PFSK-1 (cell line): ENCODE measurements at regions not wholly inside any gene's neighbourhood (a gene's known extent, or its start where the extent isn't known, plus 50 kb on each side); places are given as distances from the start of the nearest gene placed in this dataset.

Experiments
- FOXP2 ChIP-seq: optimal IDR thresholded peaks from 2 replicates; pipeline ENCODE3; 2011; ENCODE audit warnings: borderline replicate concordance, control low read depth, inconsistent platforms; ENCODE audit not compliant: insufficient read depth; ENCODE audit errors: extremely low read length, extremely low read depth
- POLR2AphosphoS5 ChIP-seq: IDR thresholded peaks from 2 replicates; pipeline ENCODE4 v1.6.1; 2012; ENCODE audit warnings: low read depth, mild to moderate bottlenecking, control low read depth, low read length, moderate library complexity
- SIN3A ChIP-seq: IDR thresholded peaks from 2 replicates; pipeline ENCODE4 v1.6.1; 2012; ENCODE audit warnings: mild to moderate bottlenecking, low read length, moderate library complexity, borderline replicate concordance; ENCODE audit not compliant: insufficient read depth
- TAF1 ChIP-seq: IDR thresholded peaks from 2 replicates; pipeline ENCODE4 v1.6.1; 2012; ENCODE audit warnings: low read length, control low read depth, borderline replicate concordance; ENCODE audit not compliant: insufficient read depth
- TF ChIP-seq, protein P1 (sequence below), 2 experiments: IDR thresholded peaks; 2 replicates each; pipeline versions ENCODE4 v1.6.1 to v1.8.0; 2011 to 2012; ENCODE audit warnings: low read depth in 2 of 2, low read length in 2 of 2, control low read depth in 1 of 2, inconsistent platforms in 1 of 2, mild to moderate bottlenecking in 1 of 2, moderate library complexity in 1 of 2; ENCODE audit not compliant: insufficient read depth in 1 of 2

GRCh38 chr4:14848229-14848628, 154.1 kb upstream of the CPEB2 start:
- TF ChIP-seq POLR2AphosphoS5, result no peak
- no peak for TF ChIP-seq TAF1
- TF ChIP-seq SIN3A, result no peak
- TF ChIP-seq, protein P1, sequence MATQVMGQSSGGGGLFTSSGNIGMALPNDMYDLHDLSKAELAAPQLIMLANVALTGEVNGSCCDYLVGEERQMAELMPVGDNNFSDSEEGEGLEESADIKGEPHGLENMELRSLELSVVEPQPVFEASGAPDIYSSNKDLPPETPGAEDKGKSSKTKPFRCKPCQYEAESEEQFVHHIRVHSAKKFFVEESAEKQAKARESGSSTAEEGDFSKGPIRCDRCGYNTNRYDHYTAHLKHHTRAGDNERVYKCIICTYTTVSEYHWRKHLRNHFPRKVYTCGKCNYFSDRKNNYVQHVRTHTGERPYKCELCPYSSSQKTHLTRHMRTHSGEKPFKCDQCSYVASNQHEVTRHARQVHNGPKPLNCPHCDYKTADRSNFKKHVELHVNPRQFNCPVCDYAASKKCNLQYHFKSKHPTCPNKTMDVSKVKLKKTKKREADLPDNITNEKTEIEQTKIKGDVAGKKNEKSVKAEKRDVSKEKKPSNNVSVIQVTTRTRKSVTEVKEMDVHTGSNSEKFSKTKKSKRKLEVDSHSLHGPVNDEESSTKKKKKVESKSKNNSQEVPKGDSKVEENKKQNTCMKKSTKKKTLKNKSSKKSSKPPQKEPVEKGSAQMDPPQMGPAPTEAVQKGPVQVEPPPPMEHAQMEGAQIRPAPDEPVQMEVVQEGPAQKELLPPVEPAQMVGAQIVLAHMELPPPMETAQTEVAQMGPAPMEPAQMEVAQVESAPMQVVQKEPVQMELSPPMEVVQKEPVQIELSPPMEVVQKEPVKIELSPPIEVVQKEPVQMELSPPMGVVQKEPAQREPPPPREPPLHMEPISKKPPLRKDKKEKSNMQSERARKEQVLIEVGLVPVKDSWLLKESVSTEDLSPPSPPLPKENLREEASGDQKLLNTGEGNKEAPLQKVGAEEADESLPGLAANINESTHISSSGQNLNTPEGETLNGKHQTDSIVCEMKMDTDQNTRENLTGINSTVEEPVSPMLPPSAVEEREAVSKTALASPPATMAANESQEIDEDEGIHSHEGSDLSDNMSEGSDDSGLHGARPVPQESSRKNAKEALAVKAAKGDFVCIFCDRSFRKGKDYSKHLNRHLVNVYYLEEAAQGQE (IDR thresholded peaks at IDR 0.05; ENCODE audit: insufficient read depth in 1 of 2, low read depth in 2 of 2, low read length in 2 of 2), result no peak
- TF ChIP-seq FOXP2, result no peak
